ENCODE measurements at regions not wholly inside any gene's neighbourhood (a gene's known extent, or its start where the extent isn't known, plus 50 kb on each side); places are given as distances from the start of the nearest gene placed in this dataset.

DNA sequence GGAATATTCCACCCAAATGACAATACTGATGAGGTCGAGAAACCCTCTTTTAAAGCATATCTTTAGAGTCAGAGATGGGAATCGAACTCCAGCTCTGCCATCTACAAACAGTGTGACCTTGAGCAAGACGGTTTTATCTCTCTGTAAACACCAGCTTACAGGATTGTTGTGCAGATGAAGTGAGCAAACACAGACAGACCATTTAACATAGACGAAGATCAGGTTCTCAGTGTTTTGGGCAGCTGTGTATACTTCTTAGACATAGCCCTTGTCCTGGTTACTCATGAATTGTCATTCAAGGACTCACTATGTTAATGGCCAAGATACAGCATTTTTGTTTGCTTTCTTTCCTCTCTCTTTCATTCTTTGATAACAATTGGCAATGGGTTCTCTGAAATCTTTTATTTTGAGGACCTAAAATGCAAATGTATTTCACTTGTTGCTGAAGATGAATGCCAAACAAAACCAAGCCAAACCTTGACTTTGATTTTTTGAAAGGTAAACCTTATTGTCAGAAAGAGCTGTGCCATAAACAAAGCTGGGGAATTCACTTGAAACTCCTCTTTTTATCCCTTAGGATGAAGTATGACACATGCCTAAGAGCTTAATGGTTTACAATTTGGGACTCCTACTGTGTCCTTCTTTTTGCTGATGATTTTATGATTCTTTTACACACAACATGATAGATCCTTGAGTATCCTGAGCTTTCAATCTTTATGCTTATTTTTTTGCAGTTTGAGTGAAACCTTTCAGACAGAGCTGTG, 250.0 kb upstream of the PDZRN3 start:
- intact Hi-C loops (cut with DNase I), result no loop called here
- Histone ChIP-seq H3K27ac (no peak overlapping the region), H3K4me1 (no peaks in the 10 kb centered on the region), H3K36me3 (ENCODE audit: insufficient read depth in 1 of 2, low read depth in 1 of 2) (no peaks in the 10 kb centered on the region), H3K9me3 (no peaks in the 10 kb centered on the region), H3K27me3 (ENCODE audit: insufficient read depth in 3 of 3, low read length in 2 of 3) (no peaks in the 10 kb centered on the region), H3K4me3 (no peak overlapping the region)
- DNase-seq, result no peak
- no peak for TF ChIP-seq CTCF (IDR thresholded peaks at IDR 0.05)
- ATAC-seq, result no peak
- WGBS, 3 donors, result 67 to 80% (median 67%) methylated on average over 4 of the region's 4 CpGs

DNA sequence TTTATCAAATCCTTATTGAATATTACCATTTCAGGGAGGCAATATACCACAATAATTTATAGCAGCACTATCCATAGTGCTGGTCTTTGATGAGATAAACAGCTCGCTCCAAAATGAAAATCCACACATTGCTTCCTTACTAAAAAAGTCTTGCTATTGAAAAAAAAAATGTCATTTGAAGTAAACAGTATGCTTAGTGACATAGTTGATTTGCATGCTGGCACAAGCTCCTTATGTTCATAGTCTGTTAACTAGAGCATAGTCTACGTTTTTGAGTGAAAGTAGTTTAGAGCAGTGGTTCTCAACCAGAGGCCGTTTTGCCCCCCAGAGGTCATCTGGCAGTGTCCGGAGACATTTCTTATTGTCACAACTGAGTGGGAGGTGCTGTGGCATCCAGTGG, 249.4 kb upstream of the PDZRN3 start:
- 47 to 49% (median 48%) methylated on average over 4 of the region's 4 CpGs for WGBS, 3 donors
- TF ChIP-seq CTCF (IDR thresholded peaks at IDR 0.05), result no peak
- Histone ChIP-seq H3K4me1 (no peaks in the 10 kb centered on the region), H3K4me3 (no peak overlapping the region), H3K27ac (no peak overlapping the region), H3K9me3 (no peaks in the 10 kb centered on the region), H3K36me3 (ENCODE audit: insufficient read depth in 1 of 2, low read depth in 1 of 2) (no peaks in the 10 kb centered on the region), H3K27me3 (ENCODE audit: insufficient read depth in 3 of 3, low read length in 2 of 3) (no peaks in the 10 kb centered on the region)
- no peak for DNase-seq
- intact Hi-C loops (cut with DNase I), result no loop called here
- no peak for ATAC-seq

DNA sequence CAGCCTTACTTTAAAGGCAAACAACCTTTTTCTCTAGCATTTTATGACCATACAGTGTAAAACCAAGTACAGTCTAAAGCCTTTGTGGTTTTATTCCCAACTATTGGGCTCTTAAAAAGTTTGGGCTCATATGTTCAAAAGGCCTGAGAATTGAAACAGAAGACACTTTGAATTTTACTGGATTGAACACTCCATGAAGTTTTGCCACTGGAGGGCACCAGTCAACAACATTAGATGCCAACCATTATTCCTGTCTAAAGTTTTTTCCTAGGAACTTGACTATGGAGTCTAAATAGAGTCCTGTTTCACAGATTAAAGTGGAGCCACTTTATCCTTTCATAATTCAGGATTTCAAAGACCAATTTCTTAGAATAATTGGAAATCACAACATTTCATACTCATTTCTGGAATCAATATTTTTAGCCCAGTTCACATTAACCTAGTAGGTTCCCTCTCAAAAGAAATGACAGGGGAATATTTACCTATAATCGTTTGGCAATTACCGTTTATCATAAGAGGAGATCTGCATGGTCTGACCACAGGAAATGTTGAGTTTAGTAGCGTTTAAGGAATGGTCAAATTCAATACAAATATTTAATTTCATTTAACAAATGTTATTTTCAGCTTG, 244.1 kb upstream of the PDZRN3 start:
- H3K4me1 ChIP-seq, result no peaks in the 10 kb centered on the region
- TF ChIP-seq CTCF (IDR thresholded peaks at IDR 0.05), result peak; percentile 61
- DNase-seq (no peak), ATAC-seq (peak in 3 of 4 donors; percentile 25 to 77 (median 57))
- no peak overlapping the region for H3K27ac ChIP-seq
- intact Hi-C loops (cut with DNase I), result no loop called here
- H3K9me3 ChIP-seq, result no peaks in the 10 kb centered on the region
- H3K36me3 ChIP-seq (ENCODE audit: insufficient read depth in 1 of 2, low read depth in 1 of 2), result no peaks in the 10 kb centered on the region
- WGBS, 3 donors, result 69 to 74% (median 69%) methylated on average over 3 of the region's 3 CpGs
- H3K27me3 ChIP-seq (ENCODE audit: insufficient read depth in 3 of 3, low read length in 2 of 3), result no peaks in the 10 kb centered on the region
- H3K4me3 ChIP-seq, result no peak overlapping the region

GRCh38 chr3:73867524-73867923, 242.8 kb upstream of the PDZRN3 start:
- Histone ChIP-seq H3K9me3 (no peaks in the 10 kb centered on the region), H3K27me3 (ENCODE audit: insufficient read depth in 3 of 3, low read length in 2 of 3) (no peaks in the 10 kb centered on the region), H3K27ac (no peak overlapping the region), H3K4me1 (no peaks in the 10 kb centered on the region), H3K4me3 (no peak overlapping the region), H3K36me3 (ENCODE audit: insufficient read depth in 1 of 2, low read depth in 1 of 2) (no peaks in the 10 kb centered on the region)
- 87 to 95% (median 91%) methylated on average over 3 of the region's 3 CpGs for WGBS, 3 donors
- intact Hi-C loops (cut with DNase I), result no loop called here
- ATAC-seq (no peak), DNase-seq (no peak)
- no peak for TF ChIP-seq CTCF (IDR thresholded peaks at IDR 0.05)

Measured in psoas muscle (tissue), 7 donors.